ENCODE measurements at regions not wholly inside any gene's neighbourhood (a gene's known extent, or its start where the extent isn't known, plus 50 kb on each side); places are given as distances from the start of the nearest gene placed in this dataset.
A peak's percentile ranks its signal among the peaks of the same experiment; 100 is the strongest.

- H4K20me1 ChIP-seq (replicated peaks; ENCODE audit: control insufficient read depth, extremely low read depth, insufficient read depth, low read length) = no peaks in the 10 kb centered on the region
- H3K9me1 ChIP-seq (replicated peaks; ENCODE audit: control insufficient read depth, extremely low read depth, insufficient read depth, low read length) = no peaks in the 10 kb centered on the region
- no peaks in the 10 kb centered on the region for H3K9me3 ChIP-seq (replicated peaks; ENCODE audit: control insufficient read depth, insufficient read depth, low read length)
- POLR2A ChIA-PET = no interaction called here
- no TSS peak for BruUV-seq (replicated peaks)
- no peaks in the 10 kb centered on the region for H3K4me1 ChIP-seq (ENCODE audit: control insufficient read depth, extremely low read depth, insufficient read depth, low read length)
- dilution Hi-C loops (cut with MboI; ENCODE audit: extremely low pct_ligation_motif_present, low sequenced_read_pairs) = no loop called here
- no peaks in the 10 kb centered on the region for H3K36me3 ChIP-seq (ENCODE audit: control insufficient read depth in 2 of 2, extremely low read depth in 1 of 2, insufficient read depth in 2 of 2, low read length in 2 of 2)
- no peak overlapping the region for H3K27ac ChIP-seq (ENCODE audit: insufficient read depth, low read depth, low read length)
- peaks cover 0 to 2% of the 10 kb centered on the region in 2 experiments for H3K27me3 ChIP-seq (ENCODE audit: control insufficient read depth in 2 of 2, insufficient read depth in 2 of 2, low read length in 2 of 2)
- DNase-seq (ENCODE audit: low read depth, low spot score) (peak; percentile 64), FAIRE-seq (peak; percentile 42)
- no peaks in the 10 kb centered on the region for H3K79me2 ChIP-seq (ENCODE audit: control insufficient read depth, insufficient read depth, low read length)
- no peak overlapping the region for H3K9ac ChIP-seq (replicated peaks; ENCODE audit: extremely low read depth, insufficient read depth, low read length)
- H3K4me3 ChIP-seq (replicated peaks in 1 of 3; ENCODE audit: insufficient read depth in 1 of 3, low read depth in 1 of 3, low read length in 3 of 3) = no peak overlapping the region
- intact Hi-C loops (cut with micrococcal nuclease) = no loop called here
- CTCF ChIA-PET = interaction anchor here (1.2 kb wide), 1 partner anchor 13 kb away, joined by 3 read pairs; no protein-coding TSS in a partner anchor
- H3K4me2 ChIP-seq (ENCODE audit: insufficient read depth, low read length) = no peak overlapping the region
- H2AFZ ChIP-seq (ENCODE audit: low read depth, low read length) = no peak overlapping the region
- TF ChIP-seq CTCF (IDR thresholded peaks at IDR 0.05; ENCODE audit: extremely low read depth in 1 of 2, insufficient read depth in 1 of 2, low read depth in 1 of 2, low read length in 2 of 2) (no peak), FOS (IDR thresholded peaks at IDR 0.05; ENCODE audit: borderline replicate concordance, insufficient read depth, low read length) (no peak), JUN (IDR thresholded peaks at IDR 0.05; ENCODE audit: borderline replicate concordance, insufficient read depth, insufficient read length, low read depth) (no peak), EZH2 (IDR thresholded peaks at IDR 0.05; ENCODE audit: borderline replicate concordance, low read depth, low read length, severe bottlenecking) (no peak), POLR2A (IDR thresholded peaks at IDR 0.05; ENCODE audit: low read depth, low read length) (no peak), MYC (IDR thresholded peaks at IDR 0.05; ENCODE audit: low read depth, low read length) (no peak), POLR2AphosphoS5 (IDR thresholded peaks at IDR 0.05; ENCODE audit: insufficient read depth, low read depth, low read length) (no peak), GATA2 (IDR thresholded peaks at IDR 0.05; ENCODE audit: insufficient read depth, insufficient read length, low read depth, low read length) (no peak), MAX (IDR thresholded peaks at IDR 0.05; ENCODE audit: insufficient read depth, insufficient read length) (no peak)
Measured at GRCh38 chr6:4543596-4543995, 232.6 kb upstream of the CDYL start.
